ENCODE measurements at regions not wholly inside any gene's neighbourhood (a gene's known extent, or its start where the extent isn't known, plus 50 kb on each side); places are given as distances from the start of the nearest gene placed in this dataset.

- no peak for DNase-seq
These were observed 285.5 kb downstream of the UQCRFS1 start for GRCh38 chr19:28927456-28927855.

GRCh38 chr19:28920269-28921066 lies 292.5 kb downstream of the UQCRFS1 start:
- DNase-seq: no peak

- no peak for DNase-seq
These were observed 295.3 kb downstream of the UQCRFS1 start for GRCh38 chr19:28917621-28918020.

- DNase-seq: no peak
These were observed 297.1 kb downstream of the UQCRFS1 start for GRCh38 chr19:28915737-28916460.

- DNase-seq: no peak
These were observed 297.7 kb downstream of the UQCRFS1 start for GRCh38 chr19:28915202-28915601.

- no peak for DNase-seq
These were observed 298.8 kb downstream of the UQCRFS1 start for GRCh38 chr19:28914173-28914572.

GRCh38 chr19:28913626-28914025 lies 299.3 kb downstream of the UQCRFS1 start:
- DNase-seq: no peak

GRCh38 chr19:28908941-28909340 lies 304.0 kb downstream of the UQCRFS1 start:
- no peak for DNase-seq

GRCh38 chr19:28907534-28907933 lies 305.4 kb downstream of the UQCRFS1 start:
- no peak for DNase-seq

- DNase-seq: no peak
These were observed 307.0 kb downstream of the UQCRFS1 start for GRCh38 chr19:28905996-28906395.

- no peak for DNase-seq
These were observed 313.2 kb downstream of the UQCRFS1 start for GRCh38 chr19:28899703-28900102.

- DNase-seq: no peak
These were observed 314.7 kb downstream of the UQCRFS1 start for GRCh38 chr19:28898249-28898648.

- DNase-seq: no peak
These were observed 322.8 kb downstream of the UQCRFS1 start for GRCh38 chr19:28889941-28890670.

- DNase-seq: no peak
These were observed 324.9 kb downstream of the UQCRFS1 start for GRCh38 chr19:28887920-28888618.

- no peak for DNase-seq
These were observed 326.2 kb downstream of the UQCRFS1 start for GRCh38 chr19:28886708-28887107.

GRCh38 chr19:28885965-28886364 lies 327.0 kb downstream of the UQCRFS1 start:
- no peak for DNase-seq

GRCh38 chr19:28884786-28885476 lies 328.0 kb downstream of the UQCRFS1 start:
- peak; percentile 35 for DNase-seq

- DNase-seq: no peak
These were observed 329.7 kb downstream of the UQCRFS1 start for GRCh38 chr19:28883241-28883693.

GRCh38 chr19:28882818-28883217 lies 330.1 kb downstream of the UQCRFS1 start:
- no peak for DNase-seq

- DNase-seq: peak; percentile 38
These were observed 331.3 kb downstream of the UQCRFS1 start for GRCh38 chr19:28881616-28882015.

- DNase-seq: no peak
These were observed 332.1 kb downstream of the UQCRFS1 start for GRCh38 chr19:28880735-28881401.
